IMR-90 (cell line): ENCODE measurements at regions not wholly inside any gene's neighbourhood (a gene's known extent, or its start where the extent isn't known, plus 50 kb on each side); places are given as distances from the start of the nearest gene placed in this dataset.

Experiments used
- ATAC-seq: fragments of 200-7000 bp; cut with Tn5 transposase; 2 replicates; pipeline ENCODE4 v1.9.1; 2020; ENCODE audit warnings: low read depth, mild to moderate bottlenecking, moderate library complexity
- BruUV-seq: library from RNA; stranded (reverse); fragments of 400-500 nt; replicated peaks from 2 replicates; lab custom pipeline; 2021; lab: Mats Ljungman, UMichigan
- CTCF ChIA-PET: fragments of 300-600 bp; formaldehyde crosslinking; extraction: SDS; loops from one replicate; lab custom pipeline; 2021; ENCODE audit warnings: antibody characterized with exemption; lab: Yijun Ruan, JAX
- POLR2A ChIA-PET: fragments of 300-600 bp; sonication (Branson Sonifier 250); formaldehyde crosslinking; loops from one replicate; lab custom pipeline; 2022; ENCODE audit warnings: antibody characterized with exemption; ENCODE audit not compliant: unreplicated experiment; lab: Charles Lee
- DNase-seq: peaks from one replicate; pipeline ENCODE4 v3.0.0; 2013
- H2AFZ ChIP-seq: replicated peaks from 2 replicates; pipeline ENCODE3; 2013; ENCODE audit warnings: low read length, mild to moderate bottlenecking; ENCODE audit not compliant: poor library complexity
- H2AK5ac ChIP-seq: 2 replicates; pipeline ENCODE4 v1.6.1; 2013; ENCODE audit warnings: low read depth, low read length, inconsistent platforms
- H2AK9ac ChIP-seq: replicated peaks from 2 replicates; pipeline ENCODE3; 2013; ENCODE audit warnings: mild to moderate bottlenecking, low read depth, low read length, moderate library complexity; ENCODE audit not compliant: poor library complexity
- H2BK120ac ChIP-seq: 2 replicates; pipeline ENCODE4 v1.6.1; 2013; ENCODE audit warnings: low read depth, low read length, inconsistent platforms
- H2BK15ac ChIP-seq: 3 replicates; pipeline ENCODE4 v1.6.1; 2013; ENCODE audit warnings: low read depth, low read length, inconsistent platforms
- H2BK20ac ChIP-seq: 2 replicates; pipeline ENCODE4 v1.6.1; 2013; ENCODE audit warnings: low read depth, mild to moderate bottlenecking, inconsistent platforms, low read length, moderate library complexity
- H2BK5ac ChIP-seq: 2 replicates; pipeline ENCODE4 v1.6.1; 2013; ENCODE audit warnings: mild to moderate bottlenecking, low read depth, low read length, inconsistent platforms; ENCODE audit not compliant: poor library complexity, severe bottlenecking
- H3K14ac ChIP-seq: replicated peaks from 2 replicates; pipeline ENCODE4 v1.6.1; 2013; ENCODE audit warnings: low read depth, low read length, inconsistent platforms
- H3K18ac ChIP-seq: 2 replicates; pipeline ENCODE4 v1.6.1; 2013; ENCODE audit warnings: low read depth, low read length, control low read depth
- H3K23ac ChIP-seq: 2 replicates; pipeline ENCODE4 v1.6.1; 2013; ENCODE audit warnings: low read depth, low read length, inconsistent platforms
- H3K27ac ChIP-seq: 2 replicates; pipeline ENCODE4 v1.5.1; 2013; ENCODE audit warnings: mild to moderate bottlenecking, control low read depth, low read length; ENCODE audit not compliant: insufficient read depth
- H3K27me3 ChIP-seq: 2 replicates; pipeline ENCODE4 v1.6.1; 2013; ENCODE audit warnings: low read length; ENCODE audit not compliant: control insufficient read depth, insufficient read depth
- H3K36me3 ChIP-seq: 2 replicates; pipeline ENCODE4 v1.6.1; 2013; ENCODE audit warnings: low read length, mixed read lengths; ENCODE audit not compliant: control insufficient read depth, insufficient read depth
- H3K4ac ChIP-seq: 2 replicates; pipeline ENCODE4 v1.6.1; 2013; ENCODE audit warnings: low read depth, low read length, inconsistent platforms
- H3K4me1 ChIP-seq: 2 replicates; pipeline ENCODE4 v1.6.1; 2013; ENCODE audit warnings: low read length, mixed read lengths; ENCODE audit not compliant: control insufficient read depth, insufficient read depth
- H3K4me2 ChIP-seq: 2 replicates; pipeline ENCODE4 v1.6.1; 2013; ENCODE audit warnings: low read depth, mild to moderate bottlenecking, control low read depth, low read length, moderate library complexity
- H3K4me3 ChIP-seq: 2 replicates; pipeline ENCODE4 v1.5.1; 2013; ENCODE audit warnings: low read depth, mild to moderate bottlenecking, control low read depth, low read length, moderate library complexity; ENCODE audit not compliant: insufficient read depth
- H3K56ac ChIP-seq: 2 replicates; pipeline ENCODE4 v1.6.1; 2013; ENCODE audit warnings: low read length, inconsistent platforms; ENCODE audit not compliant: insufficient read depth; ENCODE audit errors: extremely low read depth
- H3K79me1 ChIP-seq, 2 experiments: 2 replicates each; pipeline ENCODE4 v1.6.1; 2013; ENCODE audit warnings: low read length in 2 of 2, inconsistent platforms in 1 of 2, low read depth in 1 of 2
- H3K9ac ChIP-seq: 2 replicates; pipeline ENCODE4 v1.6.1; 2013; ENCODE audit warnings: low read depth, low read length, control low read depth
- H3K9me1 ChIP-seq: 2 replicates; pipeline ENCODE4 v1.6.1; 2013; ENCODE audit warnings: low read length, inconsistent platforms; ENCODE audit not compliant: insufficient read depth
- H3K9me3 ChIP-seq: 2 replicates; pipeline ENCODE4 v1.6.1; 2013; ENCODE audit warnings: low read length; ENCODE audit not compliant: control insufficient read depth, insufficient read depth
- H4K20me1 ChIP-seq: 2 replicates; pipeline ENCODE4 v1.6.1; 2013; ENCODE audit warnings: low read length, inconsistent platforms; ENCODE audit not compliant: insufficient read depth
- H4K5ac ChIP-seq: 2 replicates; pipeline ENCODE4 v1.6.1; 2013; ENCODE audit warnings: mild to moderate bottlenecking, low read depth, low read length, control low read depth
- H4K8ac ChIP-seq, 2 experiments: 2 replicates each; pipeline ENCODE4 v1.6.1; 2013; ENCODE audit warnings: low read depth in 2 of 2, low read length in 2 of 2, control low read depth in 1 of 2, inconsistent platforms in 1 of 2
- H4K91ac ChIP-seq: 2 replicates; pipeline ENCODE4 v1.6.1; 2013; ENCODE audit warnings: low read depth, low read length, inconsistent platforms; ENCODE audit not compliant: insufficient read depth
- BHLHE40 ChIP-seq: fragments of 150-350 bp; IDR thresholded peaks from 2 replicates; pipeline ENCODE4 v1.6.1; 2016; ENCODE audit warnings: mild to moderate bottlenecking, low read depth, low read length
- CHD1 ChIP-seq: IDR thresholded peaks from 2 replicates; pipeline ENCODE4 v1.6.1; 2012; ENCODE audit warnings: low read depth, low read length, improper control_type of control experiment
- MAFK ChIP-seq: IDR thresholded peaks from 2 replicates; pipeline ENCODE4 v1.6.1; 2012; ENCODE audit warnings: low read depth, low read length, improper control_type of control experiment
- MAZ ChIP-seq: IDR thresholded peaks from 2 replicates; pipeline ENCODE4 v1.6.1; 2012; ENCODE audit warnings: low read depth, mild to moderate bottlenecking, low read length, improper control_type of control experiment, moderate library complexity, borderline replicate concordance
- MXI1 ChIP-seq: IDR thresholded peaks from 2 replicates; pipeline ENCODE4 v1.6.1; 2012; ENCODE audit warnings: low read depth, mild to moderate bottlenecking, low read length, moderate library complexity, borderline replicate concordance
- NFE2L2 ChIP-seq: fragments of 150-350 bp; IDR thresholded peaks from 2 replicates; pipeline ENCODE4 v1.6.1; 2016; ENCODE audit warnings: low read depth, mild to moderate bottlenecking, low read length
- POLR2A ChIP-seq: IDR thresholded peaks from 2 replicates; pipeline ENCODE4 v1.6.1; 2012; ENCODE audit warnings: mild to moderate bottlenecking, low read depth, low read length
- RAD21 ChIP-seq: IDR thresholded peaks from 2 replicates; pipeline ENCODE4 v1.6.1; 2012; ENCODE audit warnings: low read length, improper control_type of control experiment
- RCOR1 ChIP-seq: IDR thresholded peaks from 2 replicates; pipeline ENCODE4 v1.6.1; 2012; ENCODE audit warnings: mild to moderate bottlenecking, low read length, improper control_type of control experiment; ENCODE audit not compliant: insufficient replicate concordance
- SMC3 ChIP-seq: fragments of 150-350 bp; IDR thresholded peaks from 2 replicates; pipeline ENCODE4 v1.6.1; 2016; ENCODE audit warnings: low read depth, mild to moderate bottlenecking, antibody characterized with exemption, low read length, moderate library complexity
- WGBS, 2 experiments: methylation state at CpG; one replicate each; pipeline versions ENCODE4 v1.1.5 to v1.1.7; 2013; ENCODE audit warnings: missing lambda C conversion rate in 2 of 2; ENCODE audit not compliant: insufficient read length in 1 of 2; ENCODE audit errors: extremely low coverage in 2 of 2; 5-methylcytosine and 5-hydroxymethylcytosine counted together
- dilution Hi-C: fragments of 300-500 bp; cut with HindIII; formaldehyde crosslinking; loops from one replicate; pipeline ENCODE4 v1.14.3; 2018; ENCODE audit warnings: low sequenced_read_pairs; ENCODE audit not compliant: unreplicated experiment
- in situ Hi-C: fragments of 300-500 bp; cut with MboI; formaldehyde crosslinking; loops from 3 replicates; pipeline ENCODE4 v1.14.3; 2019; ENCODE audit warnings: low sequenced_read_pairs, inconsistent platforms, mixed read lengths
- intact Hi-C: fragments of 100-400 bp; cut with micrococcal nuclease; formaldehyde crosslinking; loops from 2 replicates; pipeline ENCODE4 v1.10.0; 2022
- TF ChIP-seq, protein P1 (sequence below): conservative IDR thresholded peaks from 2 replicates; pipeline ENCODE4 v1.5.1; 2012; ENCODE audit warnings: mild to moderate bottlenecking, low read depth, low read length, improper control_type of control experiment
- TF ChIP-seq, protein P2 (sequence below): fragments of 150-350 bp; IDR thresholded peaks from 2 replicates; pipeline ENCODE4 v1.6.1; 2017; ENCODE audit warnings: mild to moderate bottlenecking, antibody characterized with exemption, low read length, low read depth
- TF ChIP-seq, protein P3 (sequence below): fragments of 150-350 bp; IDR thresholded peaks from 2 replicates; pipeline ENCODE4 v1.6.1; 2016; ENCODE audit warnings: low read depth, mild to moderate bottlenecking, low read length, moderate library complexity, borderline replicate concordance

DNA sequence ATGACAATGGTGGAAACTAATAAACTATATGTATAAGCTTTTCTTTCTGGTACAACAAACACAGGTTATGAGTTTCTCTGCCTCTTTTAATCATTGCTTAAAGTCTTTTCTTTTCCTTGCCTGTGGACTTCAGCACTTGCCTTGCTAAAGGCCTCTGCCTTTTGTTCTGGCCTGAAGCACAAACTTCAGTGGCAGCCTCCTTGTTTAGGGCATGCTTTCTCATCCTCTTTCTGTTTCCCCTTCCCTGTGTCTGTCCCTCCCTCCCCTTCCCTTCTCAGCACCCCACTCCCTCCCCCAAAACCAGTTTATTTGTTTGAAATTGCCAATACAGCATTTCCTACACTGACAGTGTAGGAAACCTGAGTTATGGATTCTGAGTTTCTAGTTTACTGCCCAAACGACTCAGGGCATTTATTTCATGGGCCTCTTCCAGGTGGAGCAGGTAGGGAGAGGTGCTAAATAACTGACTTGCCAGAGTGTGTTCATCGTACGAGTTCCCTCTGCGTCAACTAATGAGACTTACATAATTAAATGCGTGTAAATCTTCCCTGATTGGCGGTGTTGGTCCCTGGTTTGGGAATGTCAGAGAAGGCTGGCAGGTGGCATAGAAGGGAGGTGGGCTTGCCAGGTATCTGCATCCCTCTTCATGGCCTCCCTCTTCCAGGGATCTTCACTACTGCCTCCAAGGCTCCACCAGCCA, 311.0 kb downstream of the FBXW7 start:
- H2BK20ac ChIP-seq, result no peak overlapping the region
- H3K18ac ChIP-seq, result no peak overlapping the region
- ATAC-seq (no peak), DNase-seq (no peak)
- H2AK5ac ChIP-seq, result no peak overlapping the region
- in situ Hi-C loops, result no loop called here
- H3K9me1 ChIP-seq, result no peaks in the 10 kb centered on the region
- ChIA-PET CTCF (no interaction called here), POLR2A (no interaction called here)
- H2AFZ ChIP-seq, result no peak overlapping the region
- no peak overlapping the region for H3K9ac ChIP-seq
- dilution Hi-C loops, result no loop called here
- no peak overlapping the region for H4K5ac ChIP-seq
- intact Hi-C loops, result no loop called here
- H2BK120ac ChIP-seq, result no peak overlapping the region
- 90% methylated on average over 4 of the region's 6 CpGs; no CpG with 5 or more reads in 1 of the 2 experiments for WGBS, 2 experiments
- BruUV-seq, result no TSS peak
- no peak overlapping the region for H2BK5ac ChIP-seq
- no peak overlapping the region for H2BK15ac ChIP-seq
- H4K8ac ChIP-seq, result no peak overlapping the region
- H4K20me1 ChIP-seq, result no peaks in the 10 kb centered on the region
- 0 out of 2 replicates have a peak, but pooled peaks cover 5% of the 10 kb centered on the region for H3K9me3 ChIP-seq
- no peaks in the 10 kb centered on the region for H3K4me1 ChIP-seq
- no peaks in the 10 kb centered on the region for H3K36me3 ChIP-seq
- H3K27ac ChIP-seq, result no peak overlapping the region
- no peaks in the 10 kb centered on the region for H3K79me1 ChIP-seq
- H2AK9ac ChIP-seq, result no peak overlapping the region
- H3K23ac ChIP-seq, result no peak overlapping the region
- TF ChIP-seq, protein P1, sequence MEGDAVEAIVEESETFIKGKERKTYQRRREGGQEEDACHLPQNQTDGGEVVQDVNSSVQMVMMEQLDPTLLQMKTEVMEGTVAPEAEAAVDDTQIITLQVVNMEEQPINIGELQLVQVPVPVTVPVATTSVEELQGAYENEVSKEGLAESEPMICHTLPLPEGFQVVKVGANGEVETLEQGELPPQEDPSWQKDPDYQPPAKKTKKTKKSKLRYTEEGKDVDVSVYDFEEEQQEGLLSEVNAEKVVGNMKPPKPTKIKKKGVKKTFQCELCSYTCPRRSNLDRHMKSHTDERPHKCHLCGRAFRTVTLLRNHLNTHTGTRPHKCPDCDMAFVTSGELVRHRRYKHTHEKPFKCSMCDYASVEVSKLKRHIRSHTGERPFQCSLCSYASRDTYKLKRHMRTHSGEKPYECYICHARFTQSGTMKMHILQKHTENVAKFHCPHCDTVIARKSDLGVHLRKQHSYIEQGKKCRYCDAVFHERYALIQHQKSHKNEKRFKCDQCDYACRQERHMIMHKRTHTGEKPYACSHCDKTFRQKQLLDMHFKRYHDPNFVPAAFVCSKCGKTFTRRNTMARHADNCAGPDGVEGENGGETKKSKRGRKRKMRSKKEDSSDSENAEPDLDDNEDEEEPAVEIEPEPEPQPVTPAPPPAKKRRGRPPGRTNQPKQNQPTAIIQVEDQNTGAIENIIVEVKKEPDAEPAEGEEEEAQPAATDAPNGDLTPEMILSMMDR, result no peak
- TF ChIP-seq, protein P2, sequence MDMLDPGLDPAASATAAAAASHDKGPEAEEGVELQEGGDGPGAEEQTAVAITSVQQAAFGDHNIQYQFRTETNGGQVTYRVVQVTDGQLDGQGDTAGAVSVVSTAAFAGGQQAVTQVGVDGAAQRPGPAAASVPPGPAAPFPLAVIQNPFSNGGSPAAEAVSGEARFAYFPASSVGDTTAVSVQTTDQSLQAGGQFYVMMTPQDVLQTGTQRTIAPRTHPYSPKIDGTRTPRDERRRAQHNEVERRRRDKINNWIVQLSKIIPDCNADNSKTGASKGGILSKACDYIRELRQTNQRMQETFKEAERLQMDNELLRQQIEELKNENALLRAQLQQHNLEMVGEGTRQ, result no peak
- TF ChIP-seq MXI1 (no peak), RCOR1 (no peak), MAFK (no peak), CHD1 (no peak), POLR2A (no peak), NFE2L2 (no peak), SMC3 (no peak), RAD21 (no peak), MAZ (no peak), BHLHE40 (no peak)
- TF ChIP-seq, protein P3, sequence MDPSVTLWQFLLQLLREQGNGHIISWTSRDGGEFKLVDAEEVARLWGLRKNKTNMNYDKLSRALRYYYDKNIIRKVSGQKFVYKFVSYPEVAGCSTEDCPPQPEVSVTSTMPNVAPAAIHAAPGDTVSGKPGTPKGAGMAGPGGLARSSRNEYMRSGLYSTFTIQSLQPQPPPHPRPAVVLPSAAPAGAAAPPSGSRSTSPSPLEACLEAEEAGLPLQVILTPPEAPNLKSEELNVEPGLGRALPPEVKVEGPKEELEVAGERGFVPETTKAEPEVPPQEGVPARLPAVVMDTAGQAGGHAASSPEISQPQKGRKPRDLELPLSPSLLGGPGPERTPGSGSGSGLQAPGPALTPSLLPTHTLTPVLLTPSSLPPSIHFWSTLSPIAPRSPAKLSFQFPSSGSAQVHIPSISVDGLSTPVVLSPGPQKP, result no peak
- no peak overlapping the region for H3K4me2 ChIP-seq
- peaks cover 9% of the 10 kb centered on the region; the same call in 1 of the 2 replicates for H3K27me3 ChIP-seq
- H3K14ac ChIP-seq, result no peak overlapping the region
- no peak overlapping the region for H4K91ac ChIP-seq
- no peak overlapping the region for H3K4me3 ChIP-seq
- H3K56ac ChIP-seq, result no peak overlapping the region
- H3K4ac ChIP-seq, result no peak overlapping the region
